Lower leg skin (tissue), 4 donors: ENCODE measurements at regions not wholly inside any gene's neighbourhood (a gene's known extent, or its start where the extent isn't known, plus 50 kb on each side); places are given as distances from the start of the nearest gene placed in this dataset.

Experiments
- DNase-seq, 2 donors: peaks; one replicate each; pipeline ENCODE4 v3.0.0-alpha.2; 2019; ENCODE audit warnings: low spot score in 2 of 2
- H3K4me3 ChIP-seq: fragments of 200-600 bp; sonication (generic); 2 replicates; pipeline ENCODE4 v1.5.1; 2017; ENCODE audit warnings: mild to moderate bottlenecking, low read depth; ENCODE audit not compliant: poor library complexity, severe bottlenecking
- CTCF ChIP-seq, 3 donors: fragments of 450-650 bp; IDR thresholded peaks; one replicate each; pipeline ENCODE4 v1.5.1; 2016; ENCODE audit warnings: antibody characterized with exemption in 3 of 3, mild to moderate bottlenecking in 3 of 3, moderate library complexity in 2 of 3
- POLR2A ChIP-seq, 2 donors: fragments of 450-650 bp; IDR thresholded peaks; one replicate each; pipeline ENCODE4 v1.6.1; 2016 to 2017; ENCODE audit warnings: antibody characterized with exemption in 2 of 2, mild to moderate bottlenecking in 1 of 2, moderate library complexity in 1 of 2
- WGBS, 2 donors: methylation state at CpG; one replicate each; pipeline ENCODE4 v1.1.5; 2018; 5-methylcytosine and 5-hydroxymethylcytosine counted together
- intact Hi-C: fragments of 100-400 bp; cut with DNase I; formaldehyde crosslinking; loops from one replicate; pipeline ENCODE4 v1.15.0; 2023; ENCODE audit warnings: low total_unique reads

- WGBS, 2 donors, result 78 to 87% methylated on average over 10 of the region's 10 CpGs
- TF ChIP-seq POLR2A (IDR thresholded peaks at IDR 0.05), result no peak
- no peak for TF ChIP-seq CTCF (IDR thresholded peaks at IDR 0.05)
- no peak overlapping the region for H3K4me3 ChIP-seq
- intact Hi-C loops, result no loop called here
- DNase-seq, result no peak
Measured at GRCh38 chr20:53846640-53847039, 223.8 kb downstream of the BCAS1 start.

- no peak for TF ChIP-seq CTCF (IDR thresholded peaks at IDR 0.05)
- no peak for TF ChIP-seq POLR2A (IDR thresholded peaks at IDR 0.05)
- intact Hi-C loops, result no loop called here
- 55 to 72% methylated on average over 1 of the region's 1 CpG for WGBS, 2 donors
- no peak overlapping the region for H3K4me3 ChIP-seq
- no peak for DNase-seq
Measured at GRCh38 chr20:53845980-53846379, 224.4 kb downstream of the BCAS1 start.

- intact Hi-C loops, result no loop called here
- no peak overlapping the region for H3K4me3 ChIP-seq
- DNase-seq, result no peak
- no peak for TF ChIP-seq CTCF (IDR thresholded peaks at IDR 0.05)
- 88% methylated on average over 8 of the region's 8 CpGs for WGBS, 2 donors
Measured at GRCh38 chr20:53844259-53844658, 226.1 kb downstream of the BCAS1 start.

- no peak overlapping the region for H3K4me3 ChIP-seq
- WGBS, 2 donors, result 98 to 100% methylated on average over 2 of the region's 2 CpGs
- intact Hi-C loops, result no loop called here
- no peak for DNase-seq
- TF ChIP-seq POLR2A (IDR thresholded peaks at IDR 0.05) (no peak), CTCF (IDR thresholded peaks at IDR 0.05) (no peak)
Measured at GRCh38 chr20:53843645-53844044, 226.7 kb downstream of the BCAS1 start.

- no peak overlapping the region for H3K4me3 ChIP-seq
- no peak for TF ChIP-seq CTCF (IDR thresholded peaks at IDR 0.05)
- no peak for TF ChIP-seq POLR2A (IDR thresholded peaks at IDR 0.05)
- intact Hi-C loops, result no loop called here
- 91 to 97% methylated on average over 1 of the region's 1 CpG for WGBS, 2 donors
- no peak for DNase-seq
Measured at GRCh38 chr20:53842301-53843099, 227.9 kb downstream of the BCAS1 start.

- intact Hi-C loops, result no loop called here
- TF ChIP-seq POLR2A (IDR thresholded peaks at IDR 0.05) (no peak), CTCF (IDR thresholded peaks at IDR 0.05) (no peak)
- H3K4me3 ChIP-seq, result no peak overlapping the region
- DNase-seq, result no peak
- 55 to 58% methylated on average over 3 of the region's 3 CpGs for WGBS, 2 donors
Measured at GRCh38 chr20:53841741-53842140, 228.7 kb downstream of the BCAS1 start.
